ENCODE measurements at regions not wholly inside any gene's neighbourhood (a gene's known extent, or its start where the extent isn't known, plus 50 kb on each side); places are given as distances from the start of the nearest gene placed in this dataset.
"Not testable (repeated sequence)": the region's sequence is repeated elsewhere in the genome, so short reads cannot be mapped to it uniquely, and the experiment has no call there.

- no peak for TF ChIP-seq CTCF (IDR thresholded peaks at IDR 0.05)
- TF ChIP-seq EZH2 (IDR thresholded peaks at IDR 0.05), result no peak
- TF ChIP-seq EZH2phosphoT487 (IDR thresholded peaks at IDR 0.05), result no peak
- peaks cover 14% of the 10 kb centered on the region for H3K4me1 ChIP-seq
- H3K36me3 ChIP-seq, result no peaks in the 10 kb centered on the region
- no peaks in the 10 kb centered on the region for H3K79me2 ChIP-seq (ENCODE audit: low read depth)
- Mint-ChIP-seq H3K36me3 (no peaks in the 10 kb centered on the region), H3K9me3 (no peaks in the 10 kb centered on the region), H3K27me3 (ENCODE audit: insufficient read depth, low read depth) (no peaks in the 10 kb centered on the region), H3K4me3 (no peak overlapping the region), H3K4me1 (no peaks in the 10 kb centered on the region), H3K27ac (no peak overlapping the region)
- no peak overlapping the region for H3K9ac ChIP-seq
- H4K20me1 ChIP-seq (ENCODE audit: low read depth), result no peaks in the 10 kb centered on the region
- H3K27me3 ChIP-seq, result no peaks in the 10 kb centered on the region
- no peak overlapping the region for H3K27ac ChIP-seq
- H3K4me3 ChIP-seq, result no peak overlapping the region
- H3K9me3 ChIP-seq (ENCODE audit: low read depth), result no peaks in the 10 kb centered on the region
- no peak overlapping the region for H3K4me2 ChIP-seq
- no peak overlapping the region for H2AFZ ChIP-seq (replicated peaks)
- H3F3A ChIP-seq (ENCODE audit: low read depth), result peaks cover 7% of the 10 kb centered on the region
- no peak for DNase-seq (ENCODE audit: low spot score)
These were observed 442.8 kb upstream of the PODXL start for GRCh38 chr7:131999193-131999592.

DNA sequence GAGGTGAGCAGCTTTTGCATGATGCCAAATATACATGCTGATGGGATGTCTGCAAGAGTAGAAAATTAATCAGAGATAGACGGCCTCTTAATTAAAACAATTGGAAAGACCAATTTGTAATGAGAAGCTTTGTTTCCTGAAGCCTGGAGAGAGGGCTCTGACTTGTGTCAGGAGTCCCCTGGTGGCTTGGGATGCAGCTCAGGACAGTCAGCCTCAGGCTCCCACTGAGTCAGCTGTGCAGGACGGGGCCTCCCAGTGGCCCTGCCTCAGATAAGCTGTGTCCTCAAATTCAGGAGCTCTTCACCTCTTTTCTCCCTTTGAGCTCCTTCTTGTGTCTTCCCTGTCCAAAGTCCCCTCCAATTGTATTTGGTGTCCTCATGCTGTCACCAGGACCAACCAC, 438.9 kb upstream of the PODXL start:
- peaks cover 7% of the 10 kb centered on the region for H3F3A ChIP-seq (ENCODE audit: low read depth)
- H3K79me2 ChIP-seq (ENCODE audit: low read depth), result no peaks in the 10 kb centered on the region
- no peaks in the 10 kb centered on the region for H3K9me3 ChIP-seq (ENCODE audit: low read depth)
- no peaks in the 10 kb centered on the region for H4K20me1 ChIP-seq (ENCODE audit: low read depth)
- no peak overlapping the region for H3K27ac ChIP-seq
- DNase-seq (ENCODE audit: low spot score), result no peak
- Mint-ChIP-seq H3K27ac (no peak overlapping the region), H3K9me3 (no peaks in the 10 kb centered on the region), H3K4me1 (no peaks in the 10 kb centered on the region), H3K36me3 (no peaks in the 10 kb centered on the region), H3K4me3 (no peak overlapping the region), H3K27me3 (ENCODE audit: insufficient read depth, low read depth) (no peaks in the 10 kb centered on the region)
- H2AFZ ChIP-seq (replicated peaks), result no peak overlapping the region
- no peak overlapping the region for H3K4me3 ChIP-seq
- no peak overlapping the region for H3K4me2 ChIP-seq
- H3K27me3 ChIP-seq, result no peaks in the 10 kb centered on the region
- peaks cover 10% of the 10 kb centered on the region for H3K4me1 ChIP-seq
- no peak overlapping the region for H3K9ac ChIP-seq
- no peaks in the 10 kb centered on the region for H3K36me3 ChIP-seq
- TF ChIP-seq CTCF (IDR thresholded peaks at IDR 0.05) (no peak), EZH2 (IDR thresholded peaks at IDR 0.05) (no peak), EZH2phosphoT487 (IDR thresholded peaks at IDR 0.05) (no peak)

DNA sequence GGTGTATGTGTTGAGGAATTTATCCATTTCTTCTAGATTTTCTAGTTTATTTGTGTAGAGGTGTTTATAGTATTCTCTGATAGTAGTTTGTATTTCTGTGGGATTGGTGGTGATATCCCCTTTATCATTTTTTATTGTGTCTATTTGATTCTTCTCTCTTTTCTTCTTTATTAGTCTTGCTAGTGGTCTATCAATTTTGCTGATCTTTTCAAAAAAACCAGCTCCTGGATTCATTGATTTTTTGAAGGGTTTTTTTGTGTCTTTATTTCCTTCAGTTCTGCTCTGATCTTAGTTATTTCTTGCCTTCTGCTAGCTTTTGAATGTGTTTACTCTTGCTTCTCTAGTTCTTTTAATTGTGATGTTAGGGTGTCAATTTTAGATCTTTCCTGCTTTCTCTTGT, 424.6 kb upstream of the PODXL start:
- H3K36me3 Mint-ChIP-seq; H3K27me3 Mint-ChIP-seq (ENCODE audit: insufficient read depth, low read depth); H3K4me3 Mint-ChIP-seq; H3K4me3 ChIP-seq; H3K27me3 ChIP-seq; H3K9me3 Mint-ChIP-seq; H3K4me1 ChIP-seq; H3K27ac Mint-ChIP-seq; H3K36me3 ChIP-seq; H3K4me2 ChIP-seq; DNase-seq (ENCODE audit: low spot score); H4K20me1 ChIP-seq (ENCODE audit: low read depth); H3K9me3 ChIP-seq (ENCODE audit: low read depth); H3K4me1 Mint-ChIP-seq; H2AFZ ChIP-seq (replicated peaks); H3K27ac ChIP-seq; H3F3A ChIP-seq (ENCODE audit: low read depth); H3K79me2 ChIP-seq (ENCODE audit: low read depth); H3K9ac ChIP-seq: not testable (repeated sequence)

- not testable (repeated sequence) for H3K4me3 ChIP-seq; H3K4me3 Mint-ChIP-seq; H4K20me1 ChIP-seq (ENCODE audit: low read depth); H2AFZ ChIP-seq (replicated peaks); H3K36me3 Mint-ChIP-seq; H3K9ac ChIP-seq; DNase-seq (ENCODE audit: low spot score); H3F3A ChIP-seq (ENCODE audit: low read depth); H3K79me2 ChIP-seq (ENCODE audit: low read depth); H3K27ac Mint-ChIP-seq; H3K4me1 Mint-ChIP-seq; H3K4me2 ChIP-seq; H3K9me3 Mint-ChIP-seq; H3K4me1 ChIP-seq; H3K36me3 ChIP-seq; H3K27me3 ChIP-seq; H3K9me3 ChIP-seq (ENCODE audit: low read depth); H3K27ac ChIP-seq; H3K27me3 Mint-ChIP-seq (ENCODE audit: insufficient read depth, low read depth)
These were observed 421.7 kb upstream of the PODXL start for GRCh38 chr7:131978118-131978517.
